Prostate gland (tissue), 2 donors: ENCODE measurements at regions not wholly inside any gene's neighbourhood (a gene's known extent, or its start where the extent isn't known, plus 50 kb on each side); places are given as distances from the start of the nearest gene placed in this dataset.

ENCODE experiments used
- POLR2A ChIP-seq: fragments of 450-650 bp; IDR thresholded peaks from one replicate; pipeline ENCODE4 v1.6.1; 2016; ENCODE audit warnings: antibody characterized with exemption, mild to moderate bottlenecking
- POLR2AphosphoS5 ChIP-seq: sonication (generic); formaldehyde crosslinking; IDR thresholded peaks from one replicate; pipeline ENCODE4 v1.6.1; 2017; ENCODE audit warnings: antibody characterized with exemption
- TF ChIP-seq, protein P1 (sequence below), 4 experiments: fragments of 200-600 bp in 2 of 4; fragments of 450-650 bp in 2 of 4; sonication (generic) in 2 of 4; IDR thresholded peaks; 1 replicate in 3 of 4; 2 replicates in 1 of 4; pipeline ENCODE4 v1.5.1; 2016 to 2019; ENCODE audit warnings: antibody characterized with exemption in 4 of 4, mild to moderate bottlenecking in 2 of 4, moderate library complexity in 2 of 4

DNA sequence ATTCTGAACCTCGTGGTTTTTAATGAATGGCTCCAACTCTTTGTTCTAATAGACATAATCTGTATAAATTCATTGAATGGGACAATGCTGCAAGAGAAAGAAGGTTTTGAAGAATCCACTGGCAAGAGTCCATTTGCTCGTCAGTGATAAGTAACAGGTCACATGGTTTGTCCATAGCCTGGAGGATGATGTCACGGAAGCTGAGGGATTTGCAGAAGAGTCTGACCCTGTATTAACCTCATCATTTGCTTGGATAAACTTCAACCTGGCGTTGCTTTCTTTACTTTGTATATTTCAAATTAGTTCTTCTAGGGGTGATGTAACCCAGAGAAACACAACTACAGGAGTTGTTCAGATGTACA, 197.4 kb downstream of the GAS1 start:
- no peak for TF ChIP-seq POLR2A
- TF ChIP-seq, protein P1, sequence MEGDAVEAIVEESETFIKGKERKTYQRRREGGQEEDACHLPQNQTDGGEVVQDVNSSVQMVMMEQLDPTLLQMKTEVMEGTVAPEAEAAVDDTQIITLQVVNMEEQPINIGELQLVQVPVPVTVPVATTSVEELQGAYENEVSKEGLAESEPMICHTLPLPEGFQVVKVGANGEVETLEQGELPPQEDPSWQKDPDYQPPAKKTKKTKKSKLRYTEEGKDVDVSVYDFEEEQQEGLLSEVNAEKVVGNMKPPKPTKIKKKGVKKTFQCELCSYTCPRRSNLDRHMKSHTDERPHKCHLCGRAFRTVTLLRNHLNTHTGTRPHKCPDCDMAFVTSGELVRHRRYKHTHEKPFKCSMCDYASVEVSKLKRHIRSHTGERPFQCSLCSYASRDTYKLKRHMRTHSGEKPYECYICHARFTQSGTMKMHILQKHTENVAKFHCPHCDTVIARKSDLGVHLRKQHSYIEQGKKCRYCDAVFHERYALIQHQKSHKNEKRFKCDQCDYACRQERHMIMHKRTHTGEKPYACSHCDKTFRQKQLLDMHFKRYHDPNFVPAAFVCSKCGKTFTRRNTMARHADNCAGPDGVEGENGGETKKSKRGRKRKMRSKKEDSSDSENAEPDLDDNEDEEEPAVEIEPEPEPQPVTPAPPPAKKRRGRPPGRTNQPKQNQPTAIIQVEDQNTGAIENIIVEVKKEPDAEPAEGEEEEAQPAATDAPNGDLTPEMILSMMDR (IDR thresholded peaks at IDR 0.05): no peak
- no peak for TF ChIP-seq POLR2AphosphoS5
